GM19035 (cell line): ENCODE measurements at regions not wholly inside any gene's neighbourhood (a gene's known extent, or its start where the extent isn't known, plus 50 kb on each side); places are given as distances from the start of the nearest gene placed in this dataset.
"Not testable (repeated sequence)": the region's sequence is repeated elsewhere in the genome, so short reads cannot be mapped to it uniquely, and the experiment has no call there.

Experiments
- ATAC-seq: cut with Tn5 transposase; IDR thresholded peaks from one replicate; pipeline ENCODE4 v1.9.1; 2021; ENCODE audit not compliant: unreplicated experiment

GRCh38 chr1:206358771-206359170 is 111.5 kb upstream of the IKBKE start:
- not testable (repeated sequence) for ATAC-seq

DNA sequence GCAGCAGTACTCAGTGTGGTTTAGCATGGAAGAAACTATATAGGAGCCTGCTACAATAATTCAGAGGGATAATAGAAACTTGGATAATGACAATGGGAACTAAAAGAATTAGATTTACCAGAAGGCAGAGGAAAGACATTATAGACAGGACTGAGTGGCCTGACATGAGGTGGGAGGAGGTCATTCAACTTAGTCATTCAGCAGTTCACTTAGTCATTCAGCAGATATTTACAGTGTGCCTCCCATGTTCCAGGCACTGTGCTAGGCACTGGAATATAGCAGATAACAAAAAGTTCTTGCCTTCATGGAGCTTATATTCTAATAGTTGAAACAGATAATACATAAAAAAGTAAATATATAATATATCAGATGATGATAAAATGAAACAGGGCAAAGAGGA is 110.9 kb upstream of the IKBKE start:
- ATAC-seq, result not testable (repeated sequence)

- ATAC-seq, result not testable (repeated sequence)
Observed at GRCh38 chr1:206361978-206362543, 108.2 kb upstream of the IKBKE start.

DNA sequence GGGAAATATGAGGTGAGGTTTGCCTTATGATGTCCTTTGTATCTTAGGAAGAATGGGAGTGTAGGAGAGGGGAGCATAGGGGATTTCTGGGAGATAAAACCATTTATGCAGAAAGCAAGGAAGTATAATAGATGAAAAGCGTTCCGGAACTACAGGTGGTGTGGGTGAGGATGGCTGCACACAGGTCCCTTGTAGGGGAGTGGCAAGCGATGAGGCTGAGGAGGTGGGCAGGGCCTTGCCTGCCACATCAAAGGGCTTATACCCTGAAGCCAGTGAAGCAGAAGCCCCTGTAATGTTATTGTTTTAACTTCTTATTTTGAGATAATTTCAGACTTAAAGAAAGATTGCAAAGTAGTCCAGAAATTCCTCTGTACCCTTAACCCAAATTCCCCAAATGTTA is 107.3 kb upstream of the IKBKE start:
- not testable (repeated sequence) for ATAC-seq

- ATAC-seq, result not testable (repeated sequence)
Observed at GRCh38 chr1:206365271-206365670, 105.0 kb upstream of the IKBKE start.

- not testable (repeated sequence) for ATAC-seq
Observed at GRCh38 chr1:206366131-206366530, 104.1 kb upstream of the IKBKE start.

DNA sequence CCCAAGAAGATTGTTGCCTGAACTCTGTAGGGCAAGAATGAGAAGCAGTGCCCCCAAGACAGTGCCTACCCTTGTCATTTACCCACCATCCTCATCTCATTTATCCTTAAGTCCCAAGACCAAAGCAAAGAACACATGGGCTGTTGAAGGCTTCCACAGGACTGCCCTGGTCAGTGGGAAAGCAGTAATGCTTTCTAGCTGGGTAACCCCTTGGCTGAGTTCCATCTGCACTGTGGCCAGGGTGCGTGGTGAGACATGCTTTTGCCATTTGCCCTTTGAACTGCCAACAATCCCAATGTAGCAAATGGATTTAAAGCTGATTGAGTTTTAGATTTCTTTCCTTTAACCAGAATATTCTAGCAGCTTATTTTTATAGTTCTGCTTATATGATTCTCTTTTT is 103.5 kb upstream of the IKBKE start:
- not testable (repeated sequence) for ATAC-seq

GRCh38 chr1:206367955-206368622 is 102.2 kb upstream of the IKBKE start:
- ATAC-seq, result not testable (repeated sequence)

GRCh38 chr1:206374725-206375124 is 95.6 kb upstream of the IKBKE start:
- ATAC-seq, result not testable (repeated sequence)

GRCh38 chr1:206375552-206375951 is 94.7 kb upstream of the IKBKE start:
- ATAC-seq, result not testable (repeated sequence)

DNA sequence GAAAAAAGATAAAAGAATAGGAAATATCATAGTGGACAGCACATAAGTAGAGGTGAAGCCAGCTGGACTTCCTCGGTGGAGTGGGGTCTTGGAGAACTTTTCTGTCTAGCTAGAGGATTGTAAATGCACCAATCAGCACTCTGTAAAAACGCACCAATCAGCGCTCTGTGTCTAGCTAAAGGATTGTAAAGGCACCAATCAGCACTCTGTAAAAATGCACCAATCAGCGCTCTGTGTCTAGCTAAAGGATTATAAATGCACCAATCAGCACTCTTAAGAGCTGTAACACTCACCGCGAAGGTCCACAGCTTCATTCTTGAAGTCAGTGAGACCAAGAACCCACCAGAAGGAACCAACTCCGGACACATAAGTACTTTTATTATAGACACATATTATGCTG is 91.8 kb upstream of the IKBKE start:
- ATAC-seq, result not testable (repeated sequence)

DNA sequence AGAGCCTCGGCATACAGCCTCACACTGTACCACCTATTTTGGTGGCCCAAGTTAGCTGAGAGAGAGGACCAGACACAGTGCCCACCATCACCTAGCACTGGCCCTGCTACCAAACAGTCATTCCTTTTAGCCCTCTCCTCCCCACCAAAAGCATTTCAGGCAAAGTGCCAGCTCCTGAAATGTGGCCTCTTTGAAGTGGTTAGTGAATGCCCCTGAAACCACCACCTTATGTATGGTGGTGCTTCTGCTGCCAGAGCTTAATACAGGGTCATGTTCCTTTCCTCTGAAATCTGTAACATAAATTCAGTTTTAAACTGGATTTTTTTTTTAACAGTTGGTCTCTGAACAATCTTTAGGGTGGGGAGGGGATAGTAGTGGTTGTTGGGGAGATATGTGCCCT is 91.0 kb upstream of the IKBKE start:
- ATAC-seq, result not testable (repeated sequence)

DNA sequence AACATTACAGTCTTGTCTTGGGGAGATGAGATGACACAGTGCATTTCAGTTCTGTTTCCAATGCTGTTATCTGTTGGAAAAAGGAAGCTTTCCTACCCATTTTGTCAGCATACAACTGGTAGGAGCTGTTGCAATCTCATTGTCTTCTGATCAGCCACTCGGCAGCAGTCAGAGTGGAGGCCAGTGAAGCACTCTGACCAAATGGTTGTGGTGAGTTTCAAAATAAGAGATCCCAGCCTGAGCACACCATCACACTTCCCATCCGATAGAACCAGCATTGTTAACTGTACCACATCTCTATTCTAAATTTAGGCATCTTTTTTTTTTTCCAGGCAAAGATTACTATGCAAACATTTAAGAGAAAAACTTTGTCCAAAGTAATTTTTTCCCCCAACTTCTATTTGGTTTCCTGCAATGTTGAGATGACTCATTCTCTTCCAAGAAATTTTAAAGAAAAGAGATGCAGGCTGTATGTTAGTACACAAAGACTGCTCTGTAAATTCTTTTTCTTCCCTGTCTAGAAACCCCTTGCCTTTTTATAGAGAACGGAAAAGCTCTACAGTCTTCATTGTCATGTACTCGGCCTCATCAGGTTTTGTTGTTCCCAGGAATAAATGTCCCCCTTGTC is 90.0 kb upstream of the IKBKE start:
- not testable (repeated sequence) for ATAC-seq

DNA sequence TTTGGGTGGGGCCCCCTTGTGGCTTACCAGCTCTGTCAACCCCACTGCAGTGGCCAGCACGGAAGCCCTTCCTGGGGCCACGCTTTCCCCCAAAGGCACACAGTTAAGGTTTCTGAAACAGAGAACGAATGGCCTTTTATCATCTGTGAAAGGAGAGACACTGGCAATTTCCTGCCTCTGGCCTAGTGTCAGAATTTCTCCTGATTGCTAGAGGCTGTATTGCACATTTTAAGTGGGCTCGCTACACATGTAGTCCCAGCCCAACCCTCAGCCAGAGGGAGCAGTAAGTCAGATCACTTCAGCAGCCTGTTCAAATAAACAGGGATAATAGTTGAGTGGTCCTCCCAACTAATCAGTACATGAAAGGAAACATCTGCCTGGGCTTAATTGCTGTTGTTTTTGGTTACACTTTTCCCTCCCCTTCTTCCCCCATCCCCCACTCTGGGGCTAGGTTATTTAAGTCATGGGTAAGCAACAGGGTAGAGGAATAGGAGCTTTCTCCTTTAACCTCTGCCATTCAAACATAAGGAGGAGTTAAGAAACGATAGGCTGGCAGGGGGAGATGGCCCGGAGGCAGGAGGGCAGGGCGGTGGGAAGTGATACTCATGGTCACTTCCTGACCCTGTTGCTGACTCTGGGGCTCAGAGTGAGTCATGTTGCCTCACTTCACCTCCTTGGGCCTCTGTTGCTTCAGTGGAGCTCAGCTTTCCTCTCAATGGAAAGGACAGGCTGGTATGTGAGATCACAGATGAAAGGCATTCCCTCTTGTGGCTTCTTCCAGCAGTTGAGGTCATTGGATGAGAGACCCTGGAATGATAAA is 89.3 kb upstream of the IKBKE start:
- ATAC-seq, result not testable (repeated sequence)

DNA sequence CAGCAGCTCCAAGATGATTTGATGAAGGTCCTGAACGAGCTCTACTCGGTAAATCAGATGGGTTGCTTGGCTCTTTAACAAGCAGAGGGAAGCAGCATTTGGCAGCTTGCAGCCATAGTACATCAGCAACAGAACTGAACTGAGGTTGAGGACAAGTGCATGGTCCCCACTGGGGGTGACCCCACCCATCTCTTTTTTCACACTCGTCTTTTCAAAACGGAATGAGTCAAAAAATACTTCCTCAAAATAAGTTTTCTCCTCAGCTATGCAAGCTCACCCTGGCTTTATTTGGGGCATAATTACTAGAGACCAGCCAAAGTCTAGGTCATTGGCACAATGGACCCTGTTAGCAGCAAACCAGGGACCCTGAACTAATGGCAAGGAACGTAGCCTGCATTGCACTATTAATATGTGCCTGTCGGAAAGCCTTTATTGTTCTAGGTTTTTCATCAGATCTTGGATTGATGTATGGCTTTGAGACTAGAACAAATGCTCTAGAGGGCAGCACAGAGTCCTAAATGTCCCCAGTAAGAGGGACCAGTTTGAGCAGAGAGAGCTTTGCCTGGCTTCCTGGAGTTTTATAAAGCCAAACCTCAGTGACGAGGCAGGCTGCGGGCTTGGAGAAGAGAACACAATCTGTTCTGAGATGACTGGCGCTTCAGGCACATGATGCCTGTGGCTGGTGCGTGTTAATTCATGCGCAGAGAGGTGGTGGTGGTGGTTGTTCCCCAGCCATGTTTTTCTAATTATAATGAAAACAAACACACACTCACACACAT is 86.1 kb upstream of the IKBKE start:
- ATAC-seq, result not testable (repeated sequence)

DNA sequence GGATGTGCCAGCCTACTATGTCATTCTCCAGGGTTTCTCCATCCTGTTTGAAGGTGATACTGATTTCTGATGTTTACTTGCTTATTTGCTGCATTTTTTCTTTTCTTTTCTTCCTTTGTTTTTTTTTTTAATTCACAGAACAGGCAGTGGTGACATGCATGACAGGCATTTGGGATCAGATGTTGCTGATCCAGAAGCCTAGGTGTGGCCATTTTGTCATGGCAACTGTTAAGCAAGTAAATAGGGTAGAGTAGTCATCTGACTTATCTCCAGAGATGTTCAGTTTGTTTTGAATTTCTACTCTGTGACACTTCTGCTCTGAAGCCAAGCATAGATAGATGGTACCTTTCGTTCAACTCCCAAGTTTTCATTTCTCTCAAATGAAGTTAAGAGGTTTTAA is 85.4 kb upstream of the IKBKE start:
- not testable (repeated sequence) for ATAC-seq

DNA sequence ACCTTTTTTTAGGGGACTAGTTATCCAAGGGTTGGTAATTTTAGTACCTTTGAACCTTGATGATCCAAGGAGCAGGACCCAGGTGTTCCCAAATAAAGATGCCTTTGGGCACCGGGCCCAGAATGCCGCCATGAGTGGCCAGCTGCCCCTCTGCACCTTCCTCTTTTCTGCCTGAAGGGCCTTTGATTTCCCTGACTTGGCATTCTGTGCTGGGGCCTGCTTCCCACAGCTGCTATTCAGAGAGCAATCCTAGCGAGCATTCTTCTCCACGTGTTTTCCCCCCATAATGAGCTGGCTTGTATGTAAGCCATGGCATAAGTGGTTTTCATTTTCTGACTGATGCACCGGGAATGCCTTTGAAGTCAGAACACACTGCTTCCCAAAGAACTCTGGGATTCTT is 82.6 kb upstream of the IKBKE start:
- ATAC-seq, result not testable (repeated sequence)

GRCh38 chr1:206391903-206392302 is 78.4 kb upstream of the IKBKE start:
- ATAC-seq, result not testable (repeated sequence)

DNA sequence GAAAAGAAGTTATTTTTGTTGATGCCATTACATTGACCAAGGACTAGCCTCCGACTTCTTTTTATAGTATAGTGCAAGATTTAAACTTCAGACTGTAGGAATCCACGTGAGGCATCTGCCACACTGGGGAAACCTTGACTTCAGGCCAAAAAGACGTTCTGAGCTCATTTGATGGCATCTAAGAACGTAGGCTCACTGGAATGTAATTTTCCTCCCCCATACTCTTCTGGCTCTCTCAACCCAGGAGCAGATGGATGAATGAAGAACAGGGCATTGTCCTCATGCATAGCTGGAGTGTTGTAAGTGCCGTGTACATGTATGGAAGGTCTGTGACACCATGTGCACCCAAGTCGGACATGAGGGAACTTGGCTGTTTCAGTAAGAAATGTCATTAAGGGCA is 72.8 kb upstream of the IKBKE start:
- not testable (repeated sequence) for ATAC-seq

DNA sequence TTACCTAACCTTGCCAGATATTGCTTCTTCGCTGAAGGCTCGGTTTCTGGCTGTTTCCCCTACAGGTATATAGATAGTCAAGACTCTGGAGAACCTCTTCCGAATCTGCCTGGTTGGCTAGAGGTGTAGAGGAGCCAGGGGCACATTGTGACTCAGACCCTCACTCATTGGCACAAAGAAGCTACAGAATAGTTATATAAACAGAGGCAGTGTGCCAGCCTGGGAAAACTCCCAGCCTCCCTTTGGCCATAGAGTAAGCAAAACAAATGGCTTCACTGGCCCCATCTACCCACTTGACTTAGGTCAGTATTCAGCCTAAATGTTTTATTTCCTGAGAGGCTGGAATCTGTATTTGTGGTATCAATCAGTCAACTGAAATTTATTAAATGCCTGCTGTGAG is 72.0 kb upstream of the IKBKE start:
- not testable (repeated sequence) for ATAC-seq
